ENCODE measurements at regions not wholly inside any gene's neighbourhood (a gene's known extent, or its start where the extent isn't known, plus 50 kb on each side); places are given as distances from the start of the nearest gene placed in this dataset.
"Not testable (repeated sequence)": the region's sequence is repeated elsewhere in the genome, so short reads cannot be mapped to it uniquely, and the experiment has no call there.

GRCh38 chr7:65453341-65454030 lies 79.8 kb downstream of the ZNF92 start:
- no peak for DNase-seq (ENCODE audit: low read depth in 4 of 4, low spot score in 3 of 4)

DNA sequence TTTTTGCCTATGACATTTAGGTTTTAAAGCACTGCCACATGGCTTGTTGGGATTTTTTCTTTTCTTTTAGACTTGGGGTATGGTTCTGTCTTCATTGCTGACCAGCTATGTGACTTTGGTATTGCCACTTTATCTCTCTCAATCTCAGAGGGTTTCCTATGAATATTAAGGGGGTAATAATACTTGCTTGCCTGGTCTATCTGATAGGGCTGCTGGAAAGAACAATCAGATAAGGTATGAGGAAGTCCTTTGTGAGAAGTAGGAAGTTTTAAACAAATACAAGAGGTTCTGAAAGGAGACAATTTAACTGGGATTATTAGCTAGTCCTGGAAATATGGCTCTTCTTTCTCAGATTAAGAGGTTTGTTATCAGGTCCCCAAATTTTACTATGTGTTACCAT lies 80.8 kb downstream of the ZNF92 start:
- no peak for DNase-seq (ENCODE audit: low read depth in 4 of 4, low spot score in 3 of 4)

DNA sequence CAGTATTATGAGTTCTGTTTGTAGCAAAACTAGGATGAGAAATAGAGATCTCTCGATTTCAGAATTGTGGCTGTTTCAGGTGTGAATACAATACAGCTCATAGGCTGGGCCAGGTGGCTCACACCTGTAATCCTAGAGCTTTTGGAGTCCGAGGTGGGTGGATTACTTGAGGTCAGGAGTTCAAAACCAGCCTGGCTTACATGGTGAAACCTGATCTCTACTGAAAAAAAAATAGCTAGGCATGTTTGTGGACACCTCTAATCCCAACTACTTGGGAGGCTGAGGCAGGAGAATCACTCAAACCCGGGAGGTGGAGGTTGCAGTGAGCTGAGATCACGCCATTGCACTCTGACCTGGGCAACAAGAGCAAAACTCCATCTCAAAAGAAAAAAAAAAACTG lies 81.4 kb downstream of the ZNF92 start:
- not testable (repeated sequence) for DNase-seq (ENCODE audit: low read depth in 4 of 4, low spot score in 3 of 4)

- no peak for DNase-seq (ENCODE audit: low read depth in 4 of 4, low spot score in 3 of 4)
Measured at GRCh38 chr7:65457705-65458104, 84.0 kb downstream of the ZNF92 start.

- DNase-seq (ENCODE audit: low read depth in 4 of 4, low spot score in 3 of 4), result no peak
Measured at GRCh38 chr7:65459438-65459837, 85.8 kb downstream of the ZNF92 start.

DNA sequence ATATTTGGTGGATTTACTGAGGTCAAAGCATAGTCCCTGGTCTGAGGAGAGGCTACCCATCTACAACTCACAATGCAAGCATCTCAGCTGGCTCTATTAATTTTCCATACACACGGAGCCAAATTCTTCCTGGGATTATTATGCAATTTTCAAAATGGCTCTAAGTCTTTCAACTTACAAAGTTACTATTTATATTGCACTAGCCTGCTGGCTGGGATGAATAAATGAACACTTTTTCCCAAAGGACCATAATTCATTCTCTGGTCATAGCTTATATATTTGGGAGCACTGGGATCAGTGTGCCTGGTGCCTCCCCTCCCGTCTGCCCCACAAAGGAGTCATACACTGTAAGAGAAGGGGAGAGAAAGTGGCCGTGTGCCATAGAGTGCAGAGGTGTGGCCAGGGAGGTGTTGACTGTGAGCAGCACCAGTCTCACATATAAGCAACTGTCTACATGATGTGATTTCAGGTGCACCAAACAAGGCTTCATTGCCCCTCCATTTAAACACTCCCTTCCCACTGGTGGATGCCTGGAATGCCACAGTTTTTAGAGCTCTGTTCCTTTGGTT lies 88.6 kb downstream of the ZNF92 start:
- DNase-seq (ENCODE audit: low read depth in 4 of 4, low spot score in 3 of 4), result no peak

GRCh38 chr7:65463184-65463583 lies 89.5 kb downstream of the ZNF92 start:
- DNase-seq (ENCODE audit: low read depth in 4 of 4, low spot score in 3 of 4), result no peak

- not testable (repeated sequence) for DNase-seq (ENCODE audit: low read depth in 4 of 4, low spot score in 3 of 4)
Measured at GRCh38 chr7:65469919-65470558, 96.4 kb downstream of the ZNF92 start.

GRCh38 chr7:65471587-65471986 lies 97.9 kb downstream of the ZNF92 start:
- DNase-seq (ENCODE audit: low read depth in 4 of 4, low spot score in 3 of 4), result no peak

DNA sequence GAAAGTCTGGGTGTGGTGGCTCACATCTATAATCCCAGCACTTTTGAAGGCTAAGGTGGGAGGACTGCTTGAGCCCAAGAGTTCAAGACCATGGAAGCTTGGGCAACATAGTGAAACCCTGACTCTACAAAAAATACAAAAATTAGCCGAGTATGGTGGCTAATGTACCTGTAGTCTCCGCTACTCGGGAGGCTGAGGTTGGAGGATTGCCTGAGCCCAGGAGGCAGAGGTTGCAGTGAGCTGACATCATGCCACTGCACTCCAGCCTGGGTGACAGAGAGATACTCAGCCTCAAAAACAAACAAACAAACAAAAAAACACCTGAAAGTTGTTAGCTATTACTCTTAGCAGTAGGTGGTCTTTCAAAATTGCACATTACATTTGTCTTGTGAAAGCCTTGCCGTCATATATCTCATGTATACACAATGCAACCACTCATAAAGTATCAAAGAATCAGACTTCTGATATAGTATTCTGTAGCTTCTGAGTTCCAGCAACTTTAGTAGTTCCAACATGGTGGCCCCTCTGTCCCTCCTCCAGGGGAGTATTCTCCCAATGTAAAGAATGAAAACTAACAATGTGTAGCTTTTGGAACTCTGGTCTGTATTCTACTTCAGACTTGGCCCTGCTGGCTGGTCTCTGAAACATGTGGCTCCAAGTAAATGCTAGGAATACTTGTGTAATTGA lies 101.5 kb downstream of the ZNF92 start:
- DNase-seq (ENCODE audit: low read depth in 4 of 4, low spot score in 3 of 4), result no peak

GRCh38 chr7:65475734-65476319 lies 102.2 kb downstream of the ZNF92 start:
- no peak for DNase-seq (ENCODE audit: low read depth in 4 of 4, low spot score in 3 of 4)

- no peak for DNase-seq (ENCODE audit: low read depth in 4 of 4, low spot score in 3 of 4)
Measured at GRCh38 chr7:65477326-65477725, 103.7 kb downstream of the ZNF92 start.

GRCh38 chr7:65489260-65489767 lies 115.7 kb downstream of the ZNF92 start:
- no peak for DNase-seq (ENCODE audit: low read depth in 4 of 4, low spot score in 3 of 4)

GRCh38 chr7:65496697-65497096 lies 123.0 kb downstream of the ZNF92 start:
- not testable (repeated sequence) for DNase-seq (ENCODE audit: low read depth in 4 of 4, low spot score in 3 of 4)

DNA sequence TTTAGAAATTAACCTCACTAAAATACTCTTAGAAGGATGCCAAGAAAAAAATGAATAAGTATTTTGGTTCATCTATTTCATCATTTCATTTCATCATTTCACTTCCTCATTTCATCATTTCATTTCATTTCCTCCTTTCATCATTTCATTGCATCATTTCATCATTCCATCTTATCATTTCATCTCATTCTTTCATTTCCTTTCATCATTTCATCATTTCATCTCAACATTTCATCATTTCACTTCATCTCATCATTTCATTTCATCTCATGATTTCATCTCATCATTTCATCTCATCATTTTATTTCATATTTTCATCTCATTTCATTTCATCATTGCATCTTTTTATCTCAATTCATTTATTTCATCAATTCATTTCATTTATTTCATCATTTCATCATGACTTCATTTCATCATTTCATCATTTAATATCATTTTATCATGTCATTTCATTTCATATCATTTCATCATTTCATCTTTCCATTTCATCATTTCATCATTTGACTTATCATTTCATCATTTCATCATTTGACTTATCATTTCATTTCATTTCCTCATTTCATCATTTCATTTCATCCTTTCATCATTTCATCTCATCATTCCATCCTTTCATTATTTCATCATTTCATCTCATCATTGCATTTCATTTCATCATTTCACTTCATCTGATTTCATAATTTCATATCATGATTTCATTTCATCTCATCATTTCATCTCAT lies 129.9 kb downstream of the ZNF92 start:
- no peak for DNase-seq (ENCODE audit: low read depth in 4 of 4, low spot score in 3 of 4)

DNA sequence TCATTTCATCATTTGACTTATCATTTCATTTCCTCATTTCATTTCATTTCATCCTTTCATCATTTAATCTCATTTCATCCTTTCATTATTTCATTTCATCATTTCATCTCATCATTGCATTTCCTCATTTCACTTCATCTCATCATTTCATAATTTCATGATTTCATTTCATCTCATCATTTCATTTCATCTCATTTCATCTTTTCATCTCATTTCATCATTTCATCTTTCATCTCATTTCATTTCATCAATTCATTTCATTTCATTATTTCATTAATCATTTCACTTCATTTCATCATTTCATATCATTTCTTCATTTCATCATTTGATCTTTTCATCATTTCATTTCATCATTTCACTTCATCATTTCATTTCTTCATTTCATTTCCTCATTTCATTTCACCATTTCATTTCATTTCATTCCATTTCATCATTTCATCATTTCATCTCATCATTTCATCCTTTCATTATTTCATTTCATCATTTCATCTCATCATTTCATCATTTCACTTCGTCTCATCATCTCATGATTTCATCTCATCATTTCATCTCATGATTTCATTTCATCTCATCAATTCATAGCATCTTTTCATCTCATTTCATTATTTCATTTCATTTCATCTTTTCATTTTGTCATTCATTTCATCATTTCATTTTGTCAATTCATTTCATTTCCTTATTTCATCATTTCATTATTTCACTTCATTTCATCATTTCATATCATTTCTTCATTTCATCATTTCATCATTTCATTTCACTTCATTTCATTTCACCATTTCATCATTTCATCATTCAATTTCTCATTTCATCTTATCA lies 131.1 kb downstream of the ZNF92 start:
- not testable (repeated sequence) for DNase-seq (ENCODE audit: low read depth in 4 of 4, low spot score in 3 of 4)

DNA sequence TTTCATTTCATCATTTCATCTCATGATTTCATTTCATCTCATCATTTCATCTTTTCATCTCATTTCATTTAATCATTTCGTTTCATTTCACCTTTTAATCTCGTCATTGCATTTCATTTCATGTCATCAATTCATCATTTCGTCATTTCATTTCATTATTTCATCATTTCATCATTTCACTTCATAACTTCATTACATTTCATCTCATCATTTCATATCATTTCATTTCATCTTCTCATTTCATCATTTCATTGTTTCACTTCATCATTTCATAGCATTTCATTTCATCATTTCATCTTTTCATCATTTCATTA lies 131.6 kb downstream of the ZNF92 start:
- DNase-seq (ENCODE audit: low read depth in 4 of 4, low spot score in 3 of 4), result not testable (repeated sequence)

GRCh38 chr7:65508581-65509367 lies 135.1 kb downstream of the ZNF92 start:
- not testable (repeated sequence) for DNase-seq (ENCODE audit: low read depth in 4 of 4, low spot score in 3 of 4)

Measured in right renal pelvis (tissue), 4 donors.